ENCODE measurements at regions not wholly inside any gene's neighbourhood (a gene's known extent, or its start where the extent isn't known, plus 50 kb on each side); places are given as distances from the start of the nearest gene placed in this dataset.
"Not testable (repeated sequence)": the region's sequence is repeated elsewhere in the genome, so short reads cannot be mapped to it uniquely, and the experiment has no call there.

GRCh38 chr4:186984105-186984644 lies 260.5 kb upstream of the FAT1 start:
- H3K9me2 ChIP-seq (replicated peaks; ENCODE audit: insufficient read depth, low read length), result no peaks in the 10 kb centered on the region
- no peak overlapping the region for H3K27ac ChIP-seq (ENCODE audit: low read depth, low read length)
- H3K9me3 ChIP-seq (ENCODE audit: insufficient read depth, low read length), result no peaks in the 10 kb centered on the region
- no peak overlapping the region for H3K9ac ChIP-seq (ENCODE audit: low read length)
- no peaks in the 10 kb centered on the region for H3F3A ChIP-seq (ENCODE audit: insufficient read depth)
- no peak for TF ChIP-seq CTCF (IDR thresholded peaks at IDR 0.05; ENCODE audit: insufficient read depth, low read length, poor library complexity, severe bottlenecking)
- no peak for TF ChIP-seq EZH2phosphoT487 (conservative IDR thresholded peaks at IDR 0.05; ENCODE audit: low read length)
- H4K20me1 ChIP-seq (ENCODE audit: low read depth, low read length), result no peaks in the 10 kb centered on the region
- no peaks in the 10 kb centered on the region for H3K36me3 ChIP-seq (ENCODE audit: low read length)
- no peak overlapping the region for H3K4me3 ChIP-seq (ENCODE audit: insufficient read depth, low read length, poor library complexity, severe bottlenecking)
- no peaks in the 10 kb centered on the region for H3K27me3 ChIP-seq (ENCODE audit: low read length)
- no peaks in the 10 kb centered on the region for H3K79me2 ChIP-seq (ENCODE audit: insufficient read depth, low read length)
- H2AFZ ChIP-seq (ENCODE audit: low read depth, low read length, severe bottlenecking), result no peak overlapping the region
- H3K4me2 ChIP-seq (ENCODE audit: low read depth, low read length, poor library complexity, severe bottlenecking), result no peak overlapping the region

DNA sequence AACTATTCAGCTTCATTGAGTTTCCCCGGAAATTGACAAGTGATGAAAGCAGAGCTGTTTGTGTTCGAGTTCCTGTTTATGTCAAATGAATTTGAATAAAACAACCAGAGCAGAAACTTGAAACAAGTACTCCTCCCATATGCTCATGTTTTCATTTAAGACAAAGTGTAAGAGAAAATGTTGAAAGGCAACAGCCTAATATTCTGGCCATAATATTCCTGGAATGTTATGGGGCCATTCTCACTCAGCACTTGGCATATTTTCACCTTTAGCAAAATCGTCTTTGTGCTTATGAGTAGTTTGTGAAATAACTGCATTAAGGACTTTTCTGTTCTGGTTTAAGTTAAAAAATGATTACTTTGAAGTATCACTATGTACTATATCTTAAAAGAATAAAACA lies 276.0 kb upstream of the FAT1 start:
- H3K27me3 ChIP-seq (ENCODE audit: low read length), result no peaks in the 10 kb centered on the region
- no peak overlapping the region for H3K9ac ChIP-seq (ENCODE audit: low read length)
- H2AFZ ChIP-seq (ENCODE audit: low read depth, low read length, severe bottlenecking), result no peak overlapping the region
- no peak for TF ChIP-seq EZH2phosphoT487 (conservative IDR thresholded peaks at IDR 0.05; ENCODE audit: low read length)
- TF ChIP-seq CTCF (IDR thresholded peaks at IDR 0.05; ENCODE audit: insufficient read depth, low read length, poor library complexity, severe bottlenecking), result no peak
- H3K4me3 ChIP-seq (ENCODE audit: insufficient read depth, low read length, poor library complexity, severe bottlenecking), result no peak overlapping the region
- H3K9me2 ChIP-seq (replicated peaks; ENCODE audit: insufficient read depth, low read length), result no peaks in the 10 kb centered on the region
- H3K36me3 ChIP-seq (ENCODE audit: low read length), result no peaks in the 10 kb centered on the region
- no peak overlapping the region for H3K4me2 ChIP-seq (ENCODE audit: low read depth, low read length, poor library complexity, severe bottlenecking)
- no peaks in the 10 kb centered on the region for H3K79me2 ChIP-seq (ENCODE audit: insufficient read depth, low read length)
- H4K20me1 ChIP-seq (ENCODE audit: low read depth, low read length), result no peaks in the 10 kb centered on the region
- H3F3A ChIP-seq (ENCODE audit: insufficient read depth), result no peaks in the 10 kb centered on the region
- no peak overlapping the region for H3K27ac ChIP-seq (ENCODE audit: low read depth, low read length)
- H3K9me3 ChIP-seq (ENCODE audit: insufficient read depth, low read length), result no peaks in the 10 kb centered on the region

GRCh38 chr4:187000281-187000680 lies 276.6 kb upstream of the FAT1 start:
- Histone ChIP-seq H3K27me3 (ENCODE audit: low read length) (no peaks in the 10 kb centered on the region), H3K4me2 (ENCODE audit: low read depth, low read length, poor library complexity, severe bottlenecking) (no peak overlapping the region), H3K4me3 (ENCODE audit: insufficient read depth, low read length, poor library complexity, severe bottlenecking) (no peak overlapping the region), H3F3A (ENCODE audit: insufficient read depth) (no peaks in the 10 kb centered on the region), H3K9ac (ENCODE audit: low read length) (no peak overlapping the region), H3K36me3 (ENCODE audit: low read length) (no peaks in the 10 kb centered on the region), H3K9me2 (replicated peaks; ENCODE audit: insufficient read depth, low read length) (no peaks in the 10 kb centered on the region), H4K20me1 (ENCODE audit: low read depth, low read length) (no peaks in the 10 kb centered on the region), H2AFZ (ENCODE audit: low read depth, low read length, severe bottlenecking) (no peak overlapping the region), H3K79me2 (ENCODE audit: insufficient read depth, low read length) (no peaks in the 10 kb centered on the region), H3K27ac (ENCODE audit: low read depth, low read length) (no peak overlapping the region), H3K9me3 (ENCODE audit: insufficient read depth, low read length) (no peaks in the 10 kb centered on the region)
- TF ChIP-seq EZH2phosphoT487 (conservative IDR thresholded peaks at IDR 0.05; ENCODE audit: low read length), result no peak
- no peak for TF ChIP-seq CTCF (IDR thresholded peaks at IDR 0.05; ENCODE audit: insufficient read depth, low read length, poor library complexity, severe bottlenecking)

- not testable (repeated sequence) for H3K4me2 ChIP-seq (ENCODE audit: low read depth, low read length, poor library complexity, severe bottlenecking); H2AFZ ChIP-seq (ENCODE audit: low read depth, low read length, severe bottlenecking); H3K9ac ChIP-seq (ENCODE audit: low read length); H3K9me2 ChIP-seq (replicated peaks; ENCODE audit: insufficient read depth, low read length); H3K36me3 ChIP-seq (ENCODE audit: low read length); H4K20me1 ChIP-seq (ENCODE audit: low read depth, low read length); H3K4me3 ChIP-seq (ENCODE audit: insufficient read depth, low read length, poor library complexity, severe bottlenecking); H3K9me3 ChIP-seq (ENCODE audit: insufficient read depth, low read length); H3F3A ChIP-seq (ENCODE audit: insufficient read depth); H3K27me3 ChIP-seq (ENCODE audit: low read length); H3K79me2 ChIP-seq (ENCODE audit: insufficient read depth, low read length); H3K27ac ChIP-seq (ENCODE audit: low read depth, low read length)
These were observed 278.5 kb upstream of the FAT1 start for GRCh38 chr4:187002133-187002532.

Measured in SU-DHL-6 (cell line).